ENCODE measurements at regions not wholly inside any gene's neighbourhood (a gene's known extent, or its start where the extent isn't known, plus 50 kb on each side); places are given as distances from the start of the nearest gene placed in this dataset.

DNA sequence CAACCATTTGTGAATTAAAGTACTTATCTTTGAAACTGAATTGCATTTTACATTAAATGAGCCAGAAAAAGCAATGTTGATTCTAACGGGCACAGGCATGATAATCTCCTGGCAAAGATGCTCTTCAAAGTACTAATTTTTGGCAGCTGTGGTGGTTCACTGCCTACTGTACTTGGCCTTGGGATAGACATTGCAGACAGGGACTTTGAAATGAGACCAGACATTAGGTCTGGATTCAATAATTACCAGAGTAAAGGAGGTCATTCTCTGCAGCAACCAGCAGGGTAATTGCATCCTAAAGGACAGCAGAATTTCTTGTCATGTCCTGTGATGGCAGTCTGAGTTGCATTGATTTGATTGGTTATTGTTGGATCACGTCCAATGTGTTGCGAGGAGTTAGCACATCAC is 986.5 kb downstream of the TDRD15 start:
- ChIA-PET RAD21 (ENCODE audit: low non-redundant PET in 1 of 2, low total read pairs in 2 of 2, uncharacterized antibody in 2 of 2, unreplicated experiment in 2 of 2) (no interaction called here), POLR2A (no interaction called here), CTCF (no interaction called here)
- DNase-seq (ENCODE audit: low read depth, low spot score) = no peak
- H3K27ac ChIP-seq (ENCODE audit: low read depth, low read length) = no peak overlapping the region
- no peak for TF ChIP-seq YY1 (IDR thresholded peaks at IDR 0.05; ENCODE audit: extremely low read depth, insufficient replicate concordance, low read depth, low read length)
- TF ChIP-seq ELF1 (IDR thresholded peaks at IDR 0.05; ENCODE audit: borderline replicate concordance, low read depth) = no peak
- no peak for TF ChIP-seq EZH2phosphoT487 (IDR thresholded peaks at IDR 0.05; ENCODE audit: borderline replicate concordance)
- TF ChIP-seq ZFX (IDR thresholded peaks at IDR 0.05) = no peak
- TF ChIP-seq POLR2AphosphoS5 (IDR thresholded peaks at IDR 0.05; ENCODE audit: low read depth, low read length) = no peak
- no peaks in the 10 kb centered on the region for H3K79me2 ChIP-seq (ENCODE audit: insufficient read depth, low read length)
- no peaks in the 10 kb centered on the region for H3K9me2 ChIP-seq (ENCODE audit: insufficient read depth)
- no peaks in the 10 kb centered on the region for H4K20me1 ChIP-seq (ENCODE audit: insufficient read depth)
- no peak overlapping the region for H3K4me2 ChIP-seq (ENCODE audit: low read length)
- no TSS peak for BruUV-seq (replicated peaks)
- no peak overlapping the region for H3K9ac ChIP-seq (ENCODE audit: low read length)
- H3K9me3 ChIP-seq (ENCODE audit: control insufficient read depth in 1 of 2, insufficient read depth in 1 of 2, low read depth in 1 of 2, low read length in 2 of 2) = peaks cover 10 to 15% of the 10 kb centered on the region in 2 experiments; a peak in 2 of 4 replicates
- intact Hi-C loops (cut with micrococcal nuclease) = no loop called here
- no peaks in the 10 kb centered on the region for H3K4me1 ChIP-seq (ENCODE audit: control insufficient read depth in 1 of 2, insufficient read depth in 2 of 2, low read length in 2 of 2)
- no peak overlapping the region for H2AFZ ChIP-seq (ENCODE audit: low read depth, low read length, poor library complexity, severe bottlenecking)
- no peak overlapping the region for H3K4me3 ChIP-seq (replicated peaks in 1 of 2; ENCODE audit: low read depth in 1 of 2, low read length in 2 of 2)
- no peak for ATAC-seq
- no peaks in the 10 kb centered on the region for H3K36me3 ChIP-seq (ENCODE audit: control insufficient read depth in 1 of 2, insufficient read depth in 2 of 2, low read length in 2 of 2)
- no peaks in the 10 kb centered on the region for H3K27me3 ChIP-seq (ENCODE audit: insufficient read depth, low read length)

DNA sequence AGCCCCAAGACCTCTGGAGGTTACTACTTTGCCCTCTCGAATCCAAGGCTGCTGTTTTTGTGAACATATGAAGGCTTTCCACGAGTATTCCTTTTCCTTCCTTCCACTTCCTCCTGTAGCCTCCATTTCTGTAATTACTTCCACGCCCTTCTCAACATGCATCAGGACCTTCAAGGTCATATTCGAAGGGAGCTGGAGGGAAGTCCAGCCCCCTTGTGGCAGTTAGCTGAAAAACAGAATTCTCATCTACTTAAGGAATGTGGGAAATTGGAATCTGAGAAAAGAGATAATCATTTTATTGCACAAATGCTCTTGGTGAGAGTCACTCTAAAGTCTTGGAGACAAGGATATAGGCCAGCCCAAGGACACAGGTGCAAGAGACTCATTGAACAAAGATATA is 1000.2 kb downstream of the TDRD15 start:
- H2AFZ ChIP-seq (ENCODE audit: low read depth, low read length, poor library complexity, severe bottlenecking) = no peak overlapping the region
- TF ChIP-seq, protein P1, sequence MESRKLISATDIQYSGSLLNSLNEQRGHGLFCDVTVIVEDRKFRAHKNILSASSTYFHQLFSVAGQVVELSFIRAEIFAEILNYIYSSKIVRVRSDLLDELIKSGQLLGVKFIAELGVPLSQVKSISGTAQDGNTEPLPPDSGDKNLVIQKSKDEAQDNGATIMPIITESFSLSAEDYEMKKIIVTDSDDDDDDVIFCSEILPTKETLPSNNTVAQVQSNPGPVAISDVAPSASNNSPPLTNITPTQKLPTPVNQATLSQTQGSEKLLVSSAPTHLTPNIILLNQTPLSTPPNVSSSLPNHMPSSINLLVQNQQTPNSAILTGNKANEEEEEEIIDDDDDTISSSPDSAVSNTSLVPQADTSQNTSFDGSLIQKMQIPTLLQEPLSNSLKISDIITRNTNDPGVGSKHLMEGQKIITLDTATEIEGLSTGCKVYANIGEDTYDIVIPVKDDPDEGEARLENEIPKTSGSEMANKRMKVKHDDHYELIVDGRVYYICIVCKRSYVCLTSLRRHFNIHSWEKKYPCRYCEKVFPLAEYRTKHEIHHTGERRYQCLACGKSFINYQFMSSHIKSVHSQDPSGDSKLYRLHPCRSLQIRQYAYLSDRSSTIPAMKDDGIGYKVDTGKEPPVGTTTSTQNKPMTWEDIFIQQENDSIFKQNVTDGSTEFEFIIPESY (IDR thresholded peaks at IDR 0.05; ENCODE audit: extremely low read depth, insufficient replicate concordance, low read length) = no peak
- no peak for TF ChIP-seq TCF7L2 (IDR thresholded peaks at IDR 0.05; ENCODE audit: borderline replicate concordance, extremely low read depth, insufficient read depth, insufficient read length)
- no peak for TF ChIP-seq EGR1 (IDR thresholded peaks at IDR 0.05; ENCODE audit: low read depth)
- TF ChIP-seq, protein P2, sequence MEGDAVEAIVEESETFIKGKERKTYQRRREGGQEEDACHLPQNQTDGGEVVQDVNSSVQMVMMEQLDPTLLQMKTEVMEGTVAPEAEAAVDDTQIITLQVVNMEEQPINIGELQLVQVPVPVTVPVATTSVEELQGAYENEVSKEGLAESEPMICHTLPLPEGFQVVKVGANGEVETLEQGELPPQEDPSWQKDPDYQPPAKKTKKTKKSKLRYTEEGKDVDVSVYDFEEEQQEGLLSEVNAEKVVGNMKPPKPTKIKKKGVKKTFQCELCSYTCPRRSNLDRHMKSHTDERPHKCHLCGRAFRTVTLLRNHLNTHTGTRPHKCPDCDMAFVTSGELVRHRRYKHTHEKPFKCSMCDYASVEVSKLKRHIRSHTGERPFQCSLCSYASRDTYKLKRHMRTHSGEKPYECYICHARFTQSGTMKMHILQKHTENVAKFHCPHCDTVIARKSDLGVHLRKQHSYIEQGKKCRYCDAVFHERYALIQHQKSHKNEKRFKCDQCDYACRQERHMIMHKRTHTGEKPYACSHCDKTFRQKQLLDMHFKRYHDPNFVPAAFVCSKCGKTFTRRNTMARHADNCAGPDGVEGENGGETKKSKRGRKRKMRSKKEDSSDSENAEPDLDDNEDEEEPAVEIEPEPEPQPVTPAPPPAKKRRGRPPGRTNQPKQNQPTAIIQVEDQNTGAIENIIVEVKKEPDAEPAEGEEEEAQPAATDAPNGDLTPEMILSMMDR (IDR thresholded peaks at IDR 0.05 in 2 of 3, conservative IDR thresholded peaks at IDR 0.05 in 1 of 3; ENCODE audit: borderline replicate concordance in 1 of 3, insufficient read depth in 1 of 3, low read depth in 2 of 3, low read length in 2 of 3) = peak in 1 of 3 experiments; percentile 13; a peak in 1 of 6 replicates
- TF ChIP-seq FOSL1 (IDR thresholded peaks at IDR 0.05; ENCODE audit: low read depth) = no peak
- no peak for TF ChIP-seq POLR2A (IDR thresholded peaks at IDR 0.05; ENCODE audit: borderline replicate concordance, extremely low read depth, insufficient read depth, insufficient read length)
- H4K20me1 ChIP-seq (ENCODE audit: insufficient read depth) = no peaks in the 10 kb centered on the region
- no peaks in the 10 kb centered on the region for H3K36me3 ChIP-seq (ENCODE audit: control insufficient read depth in 1 of 2, insufficient read depth in 2 of 2, low read length in 2 of 2)
- H3K4me3 ChIP-seq (replicated peaks in 1 of 2; ENCODE audit: low read depth in 1 of 2, low read length in 2 of 2) = no peak overlapping the region
- ATAC-seq (no peak), DNase-seq (ENCODE audit: low read depth, low spot score) (no peak)
- H3K9me3 ChIP-seq (ENCODE audit: control insufficient read depth in 1 of 2, insufficient read depth in 1 of 2, low read depth in 1 of 2, low read length in 2 of 2) = peaks cover 0 to 35% of the 10 kb centered on the region in 2 experiments; a peak in 2 of 4 replicates
- no peak overlapping the region for H3K4me2 ChIP-seq (ENCODE audit: low read length)
- no peak overlapping the region for H3K27ac ChIP-seq (ENCODE audit: low read depth, low read length)
- no peaks in the 10 kb centered on the region for H3K4me1 ChIP-seq (ENCODE audit: control insufficient read depth in 1 of 2, insufficient read depth in 2 of 2, low read length in 2 of 2)
- H3K9ac ChIP-seq (ENCODE audit: low read length) = no peak overlapping the region
- H3K79me2 ChIP-seq (ENCODE audit: insufficient read depth, low read length) = no peaks in the 10 kb centered on the region
- intact Hi-C loops (cut with micrococcal nuclease) = no loop called here
- BruUV-seq (replicated peaks) = no TSS peak
- H3K27me3 ChIP-seq (ENCODE audit: insufficient read depth, low read length) = no peaks in the 10 kb centered on the region
- H3K9me2 ChIP-seq (ENCODE audit: insufficient read depth) = no peaks in the 10 kb centered on the region
- ChIA-PET CTCF (no interaction called here), RAD21 (ENCODE audit: low non-redundant PET in 1 of 2, low total read pairs in 2 of 2, uncharacterized antibody in 2 of 2, unreplicated experiment in 2 of 2) (no interaction called here), POLR2A (no interaction called here)
